ENCODE measurements at regions not wholly inside any gene's neighbourhood (a gene's known extent, or its start where the extent isn't known, plus 50 kb on each side); places are given as distances from the start of the nearest gene placed in this dataset.
"Not testable (repeated sequence)": the region's sequence is repeated elsewhere in the genome, so short reads cannot be mapped to it uniquely, and the experiment has no call there.

DNA sequence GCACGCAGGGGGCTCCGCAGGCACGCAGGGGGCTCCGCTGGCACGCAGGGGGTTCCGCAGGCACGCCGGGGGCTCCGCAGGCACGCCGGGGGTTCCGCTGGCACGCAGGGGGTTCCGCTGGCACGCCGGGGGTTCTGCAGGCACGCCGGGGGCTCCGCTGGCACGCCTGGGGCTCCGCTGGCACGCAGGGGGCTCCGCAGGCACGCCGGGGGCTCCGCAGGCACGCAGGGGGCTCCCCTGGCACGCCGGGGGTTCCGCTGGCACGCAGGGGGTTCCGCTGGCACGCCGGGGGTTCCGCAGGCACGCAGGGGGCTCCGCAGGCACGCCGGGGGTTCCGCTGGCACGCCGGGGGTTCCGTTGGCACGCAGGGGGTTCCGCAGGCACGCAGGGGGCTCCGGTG, 138.8 kb upstream of the ALKAL2 start:
- H3K36me3 Mint-ChIP-seq; DNase-seq (ENCODE audit: low spot score); H3K9me3 Mint-ChIP-seq; H3K4me3 Mint-ChIP-seq; H3K27me3 Mint-ChIP-seq; H3K27ac Mint-ChIP-seq; ATAC-seq: not testable (repeated sequence)
- peaks cover 20 to 28% of the 10 kb centered on the region in 2 donors for H3K4me1 Mint-ChIP-seq (ENCODE audit: low read depth in 2 of 2)

DNA sequence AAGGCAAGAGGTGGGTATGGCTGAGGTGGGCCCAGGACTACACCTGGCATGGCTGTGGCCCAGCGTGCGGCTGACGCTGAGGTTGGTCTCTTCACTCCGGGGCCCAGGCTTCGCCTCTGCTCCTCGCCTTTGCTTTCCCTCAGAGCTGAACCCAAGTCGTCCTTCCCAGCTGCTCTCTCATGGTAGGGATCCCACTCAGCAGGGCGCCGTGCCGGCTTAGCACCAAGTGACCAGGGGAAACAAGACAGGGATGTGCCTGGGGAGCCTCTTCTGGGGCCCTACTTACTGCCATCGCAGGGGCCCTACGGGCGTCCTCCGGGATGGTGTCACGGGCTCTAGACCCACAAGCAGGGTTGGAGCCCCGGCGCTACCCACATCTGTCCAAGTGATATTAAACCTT, 138.1 kb upstream of the ALKAL2 start:
- Mint-ChIP-seq H3K36me3 (no peaks in the 10 kb centered on the region), H3K27ac (no peak overlapping the region), H3K4me3 (no peak overlapping the region), H3K4me1 (ENCODE audit: low read depth in 2 of 2) (peaks cover 19 to 30% of the 10 kb centered on the region in 2 donors), H3K9me3 (no peaks in the 10 kb centered on the region), H3K27me3 (no peaks in the 10 kb centered on the region)
- ATAC-seq (no peak), DNase-seq (ENCODE audit: low spot score) (no peak)

DNA sequence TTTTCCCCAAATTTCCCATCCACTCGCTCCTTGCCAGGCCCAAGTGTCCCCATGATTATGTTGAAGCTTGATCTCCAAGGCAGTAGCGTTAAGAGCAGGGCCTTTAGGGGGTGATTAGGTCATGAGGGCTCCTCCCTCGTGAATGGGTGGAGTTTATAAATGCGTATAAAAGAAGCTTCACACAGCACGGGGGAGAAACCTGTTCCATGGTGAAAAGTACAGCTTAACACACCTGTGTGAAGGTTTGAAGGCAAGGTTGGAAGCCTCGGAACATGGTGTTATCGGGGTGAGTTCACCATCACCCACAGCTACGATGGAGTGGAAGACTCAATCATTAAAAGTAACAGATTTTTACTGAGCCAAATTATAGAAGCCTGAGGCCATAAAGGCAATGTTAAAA, 137.4 kb upstream of the ALKAL2 start:
- H3K27ac Mint-ChIP-seq, result no peak overlapping the region
- H3K9me3 Mint-ChIP-seq, result no peaks in the 10 kb centered on the region
- H3K4me3 Mint-ChIP-seq, result no peak overlapping the region
- DNase-seq (ENCODE audit: low spot score), result no peak
- H3K36me3 Mint-ChIP-seq, result no peaks in the 10 kb centered on the region
- no peak for ATAC-seq
- no peaks in the 10 kb centered on the region for H3K27me3 Mint-ChIP-seq
- peaks cover 12 to 26% of the 10 kb centered on the region in 2 donors for H3K4me1 Mint-ChIP-seq (ENCODE audit: low read depth in 2 of 2)

- DNase-seq (ENCODE audit: low spot score) (no peak), ATAC-seq (no peak)
- Mint-ChIP-seq H3K36me3 (no peaks in the 10 kb centered on the region), H3K27me3 (no peaks in the 10 kb centered on the region), H3K4me1 (ENCODE audit: low read depth in 2 of 2) (peaks cover 5 to 18% of the 10 kb centered on the region in 2 donors), H3K9me3 (no peaks in the 10 kb centered on the region), H3K27ac (no peak overlapping the region), H3K4me3 (no peak overlapping the region)
Observed at GRCh38 chr2:424306-425171, 136.6 kb upstream of the ALKAL2 start.

DNA sequence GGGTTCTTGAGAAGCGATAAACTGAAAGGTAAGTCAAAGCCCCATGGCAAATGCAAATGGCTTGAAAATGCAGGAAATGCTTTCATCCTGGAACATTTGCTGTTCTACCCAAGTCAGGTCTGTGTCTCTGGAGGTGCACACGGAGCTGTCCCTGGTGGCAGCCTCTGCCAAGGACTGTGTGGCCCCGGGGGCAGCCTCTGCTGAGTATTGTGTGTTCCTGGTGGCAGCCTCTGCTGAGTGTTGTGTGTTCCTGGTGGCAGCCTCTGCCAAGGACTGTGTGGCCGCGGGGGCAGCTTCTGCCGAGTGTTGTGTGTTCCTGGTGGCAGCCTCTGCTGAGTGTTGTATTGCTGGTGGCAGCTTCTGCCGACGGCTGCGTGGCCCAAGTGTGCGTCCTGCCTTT, 135.6 kb upstream of the ALKAL2 start:
- Mint-ChIP-seq H3K4me3 (no peak overlapping the region), H3K4me1 (ENCODE audit: low read depth in 2 of 2) (peaks cover 0 to 11% of the 10 kb centered on the region in 2 donors), H3K9me3 (no peaks in the 10 kb centered on the region), H3K27me3 (peaks cover 2 to 4% of the 10 kb centered on the region in 2 donors), H3K36me3 (no peaks in the 10 kb centered on the region), H3K27ac (no peak overlapping the region)
- DNase-seq (ENCODE audit: low spot score) (no peak), ATAC-seq (no peak)

GRCh38 chr2:422676-423435, 135.0 kb upstream of the ALKAL2 start:
- Mint-ChIP-seq H3K27me3 (peaks cover 3 to 9% of the 10 kb centered on the region in 2 donors), H3K27ac (no peak overlapping the region), H3K36me3 (no peaks in the 10 kb centered on the region), H3K9me3 (no peaks in the 10 kb centered on the region), H3K4me3 (no peak overlapping the region), H3K4me1 (ENCODE audit: low read depth in 2 of 2) (peaks cover 0 to 8% of the 10 kb centered on the region in 2 donors)
- DNase-seq (ENCODE audit: low spot score), result no peak
- no peak for ATAC-seq

- DNase-seq (ENCODE audit: low spot score), result no peak
- H3K4me3 Mint-ChIP-seq, result no peak overlapping the region
Observed at GRCh38 chr2:421406-421805, 133.5 kb upstream of the ALKAL2 start.

GRCh38 chr2:419687-420317, 131.9 kb upstream of the ALKAL2 start:
- Mint-ChIP-seq H3K27ac (no peak overlapping the region), H3K36me3 (no peaks in the 10 kb centered on the region), H3K4me3 (no peak overlapping the region), H3K27me3 (peaks cover 10 to 19% of the 10 kb centered on the region in 2 donors), H3K9me3 (no peaks in the 10 kb centered on the region), H3K4me1 (ENCODE audit: low read depth in 2 of 2) (peaks cover 0 to 8% of the 10 kb centered on the region in 2 donors)
- DNase-seq (ENCODE audit: low spot score) (no peak), ATAC-seq (no peak)

More at GRCh38 chr2:421406-421805, 133.5 kb upstream of the ALKAL2 start:
- H3K27me3 Mint-ChIP-seq, result peaks cover 6 to 14% of the 10 kb centered on the region in 2 donors
- no peak overlapping the region for H3K27ac Mint-ChIP-seq
- ATAC-seq, result no peak
- no peaks in the 10 kb centered on the region for H3K36me3 Mint-ChIP-seq
- no peaks in the 10 kb centered on the region for H3K9me3 Mint-ChIP-seq
- peaks cover 0 to 8% of the 10 kb centered on the region in 2 donors for H3K4me1 Mint-ChIP-seq (ENCODE audit: low read depth in 2 of 2)

DNA sequence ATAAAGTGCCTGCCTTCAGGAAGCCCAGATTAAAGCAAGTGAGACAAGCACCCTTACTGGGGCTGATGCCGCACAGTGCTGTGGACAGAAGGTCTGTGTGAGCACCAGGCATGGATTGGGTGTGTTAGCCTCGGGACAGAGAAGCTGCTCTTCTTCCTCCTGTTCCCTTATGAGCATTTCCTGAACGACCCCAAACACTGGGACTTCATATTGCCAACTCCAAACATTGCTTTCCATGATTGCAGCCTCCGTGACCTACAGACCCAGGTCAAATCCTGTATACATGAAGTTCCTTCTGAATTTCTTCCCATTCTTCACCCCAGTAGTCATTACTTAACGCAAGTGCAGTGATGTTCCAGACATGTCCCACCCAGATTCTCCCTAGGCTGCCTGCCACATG, 129.8 kb upstream of the ALKAL2 start:
- Mint-ChIP-seq H3K27ac (no peak overlapping the region), H3K27me3 (peaks cover 12 to 36% of the 10 kb centered on the region in 2 donors), H3K4me1 (ENCODE audit: low read depth in 2 of 2) (peaks cover 0 to 8% of the 10 kb centered on the region in 2 donors), H3K4me3 (no peak overlapping the region), H3K36me3 (no peaks in the 10 kb centered on the region), H3K9me3 (no peaks in the 10 kb centered on the region)
- DNase-seq (ENCODE audit: low spot score), result no peak
- ATAC-seq, result no peak

GRCh38 chr2:417006-417405, 129.1 kb upstream of the ALKAL2 start:
- no peak for ATAC-seq
- peaks cover 3% of the 10 kb centered on the region for H3K36me3 Mint-ChIP-seq
- no peak for DNase-seq (ENCODE audit: low spot score)
- H3K4me3 Mint-ChIP-seq, result no peak overlapping the region
- H3K9me3 Mint-ChIP-seq, result no peaks in the 10 kb centered on the region
- H3K27ac Mint-ChIP-seq, result no peak overlapping the region
- peaks cover 13 to 37% of the 10 kb centered on the region in 2 donors for H3K27me3 Mint-ChIP-seq
- peaks cover 0 to 7% of the 10 kb centered on the region in 2 donors for H3K4me1 Mint-ChIP-seq (ENCODE audit: low read depth in 2 of 2)

- no peak overlapping the region for H3K4me3 Mint-ChIP-seq
- no peak overlapping the region for H3K27ac Mint-ChIP-seq
- peaks cover 15 to 37% of the 10 kb centered on the region in 2 donors for H3K27me3 Mint-ChIP-seq
- peaks cover 6% of the 10 kb centered on the region for H3K36me3 Mint-ChIP-seq
- H3K4me1 Mint-ChIP-seq (ENCODE audit: low read depth in 2 of 2), result peaks cover 0 to 2% of the 10 kb centered on the region in 2 donors
- DNase-seq (ENCODE audit: low spot score), result no peak
- no peaks in the 10 kb centered on the region for H3K9me3 Mint-ChIP-seq
- ATAC-seq, result peak in 1 of 2 donors; percentile 24
Observed at GRCh38 chr2:415986-416610, 128.2 kb upstream of the ALKAL2 start.

- ATAC-seq (peak; percentile 27 to 55), DNase-seq (ENCODE audit: low spot score) (no peak)
- H3K9me3 Mint-ChIP-seq, result peaks cover 15% of the 10 kb centered on the region
- H3K4me3 Mint-ChIP-seq, result no peak overlapping the region
- peaks cover 7 to 27% of the 10 kb centered on the region in 2 donors for H3K27me3 Mint-ChIP-seq
- peaks cover 12% of the 10 kb centered on the region for H3K36me3 Mint-ChIP-seq
- H3K4me1 Mint-ChIP-seq (ENCODE audit: low read depth in 2 of 2), result peaks cover 0 to 4% of the 10 kb centered on the region in 2 donors
- H3K27ac Mint-ChIP-seq, result no peak overlapping the region
Observed at GRCh38 chr2:409523-409922, 121.6 kb upstream of the ALKAL2 start.

- Mint-ChIP-seq H3K27ac (no peak overlapping the region), H3K4me3 (no peak overlapping the region), H3K27me3 (peaks cover 4 to 12% of the 10 kb centered on the region in 2 donors), H3K4me1 (ENCODE audit: low read depth in 2 of 2) (peaks cover 0 to 11% of the 10 kb centered on the region in 2 donors), H3K36me3 (peaks cover 14% of the 10 kb centered on the region), H3K9me3 (peaks cover 15% of the 10 kb centered on the region)
- ATAC-seq (no peak), DNase-seq (ENCODE audit: low spot score) (no peak)
Observed at GRCh38 chr2:407630-408029, 119.7 kb upstream of the ALKAL2 start.

Data from natural killer cell treated with Interleukin-12 subunit alpha and Interleukin-12 subunit beta and Interleukin-15 and Interleukin-18, amount 100 ng/mL, for 72 hours (primary cell).